IPS-15b (cell line): ENCODE measurements at regions not wholly inside any gene's neighbourhood (a gene's known extent, or its start where the extent isn't known, plus 50 kb on each side); places are given as distances from the start of the nearest gene placed in this dataset.

Source experiments
- H3K27me3 ChIP-seq: one replicate; pipeline ENCODE4 v1.6.1; 2013; ENCODE audit warnings: low read length; ENCODE audit not compliant: control insufficient read depth, insufficient read depth
- H3K36me3 ChIP-seq: one replicate; pipeline ENCODE4 v1.6.1; 2013; ENCODE audit warnings: low read length; ENCODE audit not compliant: control insufficient read depth, insufficient read depth
- H3K4me1 ChIP-seq: one replicate; pipeline ENCODE4 v1.6.1; 2013; ENCODE audit warnings: mild to moderate bottlenecking, low read length; ENCODE audit not compliant: control insufficient read depth, insufficient read depth
- H3K4me3 ChIP-seq: one replicate; pipeline ENCODE4 v1.5.1; 2013; ENCODE audit warnings: low read depth, low read length
- H3K9ac ChIP-seq: one replicate; pipeline ENCODE4 v1.6.1; 2013; ENCODE audit warnings: low read depth, mild to moderate bottlenecking, low read length
- H3K9me3 ChIP-seq: one replicate; pipeline ENCODE4 v1.6.1; 2013; ENCODE audit warnings: mild to moderate bottlenecking, low read length; ENCODE audit not compliant: control insufficient read depth, insufficient read depth

DNA sequence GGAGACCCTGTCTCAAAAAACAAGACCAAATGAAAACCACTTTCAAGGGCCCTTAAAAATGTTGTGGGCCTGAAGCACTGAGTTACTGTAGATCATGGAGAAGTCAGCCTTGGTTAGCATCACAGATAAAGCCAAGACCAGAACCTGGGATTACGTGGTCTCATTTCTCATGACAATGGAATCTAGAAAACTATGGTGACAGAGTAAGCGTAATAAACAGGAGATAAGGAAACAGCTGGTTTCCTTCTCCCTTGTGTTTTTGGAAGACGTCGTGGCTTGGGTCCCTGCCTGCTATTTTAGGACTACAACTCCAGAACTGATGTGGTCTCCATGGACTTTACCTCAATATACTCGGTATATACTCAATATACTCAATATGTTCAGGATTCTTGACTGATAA is 180.7 kb upstream of the ZFHX3 start:
- no peaks in the 10 kb centered on the region for H3K9me3 ChIP-seq
- H3K36me3 ChIP-seq = no peaks in the 10 kb centered on the region
- H3K4me3 ChIP-seq = no peak overlapping the region
- no peaks in the 10 kb centered on the region for H3K4me1 ChIP-seq
- H3K27me3 ChIP-seq = peaks cover 26% of the 10 kb centered on the region
- no peak overlapping the region for H3K9ac ChIP-seq

DNA sequence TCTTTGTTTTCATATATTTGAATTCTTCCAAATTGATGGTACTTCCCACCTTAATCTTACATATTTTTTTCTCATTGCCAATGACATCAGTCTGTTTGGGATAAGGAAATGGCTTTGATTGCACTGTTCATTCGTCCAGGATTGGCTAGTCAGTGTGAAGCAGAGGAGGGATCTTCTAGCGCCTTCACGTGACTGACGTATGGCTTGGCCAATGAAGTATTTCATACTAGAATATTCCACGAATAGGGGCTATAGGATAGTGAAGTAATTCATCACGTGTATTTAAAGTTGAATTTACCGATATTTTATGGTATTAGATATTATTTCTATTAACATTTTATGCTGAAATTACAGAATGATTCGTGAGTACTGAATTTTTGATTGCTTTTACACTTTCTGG is 178.7 kb upstream of the ZFHX3 start:
- Histone ChIP-seq H3K4me3 (no peak overlapping the region), H3K4me1 (no peaks in the 10 kb centered on the region), H3K36me3 (no peaks in the 10 kb centered on the region), H3K9ac (no peak overlapping the region), H3K27me3 (peaks cover 9% of the 10 kb centered on the region), H3K9me3 (no peaks in the 10 kb centered on the region)

DNA sequence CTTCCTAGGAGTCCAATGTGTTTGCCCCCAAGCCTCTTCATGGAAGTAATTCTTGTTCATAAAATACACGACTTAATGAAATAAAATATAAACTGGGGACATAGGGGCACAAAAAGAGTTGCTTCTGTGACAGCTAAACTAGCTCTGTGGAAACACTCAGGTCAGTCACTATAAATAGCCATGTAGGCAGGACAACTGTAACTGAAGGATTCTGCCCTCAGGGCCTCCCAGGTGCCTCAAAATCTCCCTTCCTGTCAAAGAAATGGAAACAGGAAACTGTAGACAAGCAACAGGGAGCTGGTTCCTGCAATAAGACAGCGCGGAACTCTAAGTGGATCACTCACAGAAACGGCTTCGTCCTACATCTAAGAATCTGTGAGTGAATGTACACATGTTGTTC is 178.1 kb upstream of the ZFHX3 start:
- Histone ChIP-seq H3K4me1 (no peaks in the 10 kb centered on the region), H3K4me3 (no peak overlapping the region), H3K36me3 (no peaks in the 10 kb centered on the region), H3K27me3 (peaks cover 2% of the 10 kb centered on the region), H3K9me3 (no peaks in the 10 kb centered on the region), H3K9ac (no peak overlapping the region)

DNA sequence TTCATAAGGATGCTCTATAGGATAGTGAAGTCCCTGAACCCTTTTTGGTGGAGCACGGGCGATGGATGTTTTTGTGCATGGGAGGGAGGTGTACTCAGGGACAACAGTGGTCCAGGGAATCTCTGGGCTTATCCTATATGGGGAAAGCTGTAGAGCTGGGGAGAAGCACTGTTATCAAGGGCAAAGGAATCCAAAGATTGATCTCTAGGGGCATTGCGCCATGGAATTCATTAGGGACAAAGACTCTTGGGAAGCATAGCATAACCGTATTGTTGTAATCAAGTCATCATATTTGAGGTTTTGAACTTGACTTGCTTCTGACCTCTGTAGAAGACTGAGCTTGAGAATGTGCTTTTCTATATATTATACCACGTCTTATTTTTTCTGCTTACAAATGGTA is 172.9 kb upstream of the ZFHX3 start:
- no peaks in the 10 kb centered on the region for H3K4me1 ChIP-seq
- H3K9me3 ChIP-seq = peaks cover 3% of the 10 kb centered on the region
- H3K4me3 ChIP-seq = no peak overlapping the region
- H3K9ac ChIP-seq = no peak overlapping the region
- H3K36me3 ChIP-seq = no peaks in the 10 kb centered on the region
- no peaks in the 10 kb centered on the region for H3K27me3 ChIP-seq

DNA sequence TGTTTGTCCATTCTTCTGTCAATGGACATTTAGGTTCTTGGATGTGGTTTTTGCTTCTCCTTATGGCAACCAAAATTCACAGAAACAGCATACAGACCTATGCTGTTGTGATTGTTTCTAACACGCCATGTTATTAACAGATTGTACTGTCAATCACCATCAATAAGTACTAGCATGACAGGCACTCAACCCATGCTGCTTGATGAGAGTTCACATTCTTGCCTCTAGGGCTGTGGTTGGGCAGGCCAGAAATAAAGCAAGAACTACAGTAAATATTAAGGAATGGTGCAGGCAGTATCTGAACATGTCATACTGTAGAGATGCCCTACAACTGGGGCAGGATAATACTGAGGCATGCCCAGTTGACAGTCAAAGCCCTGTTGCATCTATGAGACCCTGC is 171.2 kb upstream of the ZFHX3 start:
- Histone ChIP-seq H3K9me3 (peaks cover 6% of the 10 kb centered on the region), H3K27me3 (no peaks in the 10 kb centered on the region), H3K36me3 (no peaks in the 10 kb centered on the region), H3K4me3 (no peak overlapping the region), H3K4me1 (peaks cover 11% of the 10 kb centered on the region), H3K9ac (no peak overlapping the region)

DNA sequence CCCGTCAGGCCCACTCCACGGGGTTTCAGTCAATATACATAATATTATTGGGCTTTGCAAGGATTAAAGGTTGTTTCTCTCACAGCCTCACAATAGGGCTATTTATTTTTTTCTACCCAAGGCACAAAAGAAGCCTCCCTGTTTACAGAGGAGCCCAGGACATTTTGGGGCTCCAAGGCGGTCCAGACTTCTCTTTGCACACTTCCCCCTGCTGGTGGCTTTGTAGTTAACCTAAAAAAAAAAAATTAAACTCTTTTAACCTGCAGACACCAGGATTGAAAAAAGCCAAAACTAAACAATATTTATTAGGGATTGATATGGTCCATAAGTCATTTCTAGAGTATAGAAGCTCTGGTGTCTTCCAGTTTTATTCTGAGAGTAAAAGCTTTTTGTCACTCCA is 169.7 kb upstream of the ZFHX3 start:
- Histone ChIP-seq H3K9ac (no peak overlapping the region), H3K9me3 (peaks cover 6% of the 10 kb centered on the region), H3K27me3 (no peaks in the 10 kb centered on the region), H3K4me3 (no peak overlapping the region), H3K36me3 (no peaks in the 10 kb centered on the region), H3K4me1 (peaks cover 11% of the 10 kb centered on the region)

DNA sequence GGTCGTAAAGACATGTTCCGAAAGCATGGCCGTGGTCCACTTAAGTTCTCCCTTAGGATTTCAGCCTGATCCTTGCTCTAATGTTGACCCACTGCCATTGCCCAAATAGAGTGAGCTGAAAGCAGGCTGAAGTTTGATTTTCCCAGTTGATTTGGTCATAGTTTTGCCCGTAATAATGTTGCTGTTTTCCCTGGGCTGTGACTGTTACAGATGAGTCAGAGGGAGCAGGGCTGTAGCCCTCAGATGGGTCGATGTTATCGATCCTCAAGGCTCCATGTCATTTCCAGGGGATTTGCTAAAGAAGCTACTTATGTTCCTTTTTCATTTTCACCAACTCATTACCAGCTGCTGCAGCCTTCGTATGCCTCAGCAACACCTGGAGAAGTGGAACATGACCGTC is 169.0 kb upstream of the ZFHX3 start:
- Histone ChIP-seq H3K27me3 (no peaks in the 10 kb centered on the region), H3K9me3 (peaks cover 6% of the 10 kb centered on the region), H3K4me1 (peaks cover 11% of the 10 kb centered on the region), H3K4me3 (no peak overlapping the region), H3K36me3 (no peaks in the 10 kb centered on the region), H3K9ac (no peak overlapping the region)

DNA sequence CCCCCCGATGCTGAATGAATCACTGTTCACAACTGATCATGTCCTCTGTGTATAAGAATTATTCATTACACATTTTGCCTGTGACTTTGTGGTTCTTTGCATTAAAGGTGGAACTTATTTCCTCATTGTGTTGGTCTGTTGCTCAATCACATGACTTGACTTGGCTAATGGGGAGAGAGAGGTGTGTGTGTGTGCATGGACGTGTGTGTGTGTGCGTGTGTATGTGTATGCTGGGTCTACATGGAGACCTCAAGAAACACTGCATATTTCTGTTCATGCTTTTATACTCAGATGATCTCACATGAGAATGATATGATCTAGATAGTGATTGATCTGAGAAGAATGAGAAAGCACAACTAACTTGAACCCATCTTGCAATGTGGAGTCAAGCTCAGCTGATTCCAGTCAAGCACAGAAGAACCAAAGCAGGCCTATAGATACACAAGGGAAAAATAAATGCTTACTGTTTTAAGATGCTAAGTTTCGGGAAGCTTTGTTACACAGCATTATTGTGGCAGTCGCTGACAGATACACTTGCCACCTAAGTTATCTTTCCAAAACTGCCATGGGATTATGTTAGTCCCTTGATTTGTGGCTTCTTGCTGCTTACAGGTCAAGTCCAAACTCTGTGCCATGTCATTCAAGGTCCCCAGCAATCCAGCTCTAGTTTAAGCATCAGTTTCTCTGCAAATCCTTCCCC is 167.9 kb upstream of the ZFHX3 start:
- H3K4me3 ChIP-seq = no peak overlapping the region
- no peak overlapping the region for H3K9ac ChIP-seq
- peaks cover 6% of the 10 kb centered on the region for H3K9me3 ChIP-seq
- no peaks in the 10 kb centered on the region for H3K36me3 ChIP-seq
- H3K27me3 ChIP-seq = no peaks in the 10 kb centered on the region
- H3K4me1 ChIP-seq = peaks cover 11% of the 10 kb centered on the region

DNA sequence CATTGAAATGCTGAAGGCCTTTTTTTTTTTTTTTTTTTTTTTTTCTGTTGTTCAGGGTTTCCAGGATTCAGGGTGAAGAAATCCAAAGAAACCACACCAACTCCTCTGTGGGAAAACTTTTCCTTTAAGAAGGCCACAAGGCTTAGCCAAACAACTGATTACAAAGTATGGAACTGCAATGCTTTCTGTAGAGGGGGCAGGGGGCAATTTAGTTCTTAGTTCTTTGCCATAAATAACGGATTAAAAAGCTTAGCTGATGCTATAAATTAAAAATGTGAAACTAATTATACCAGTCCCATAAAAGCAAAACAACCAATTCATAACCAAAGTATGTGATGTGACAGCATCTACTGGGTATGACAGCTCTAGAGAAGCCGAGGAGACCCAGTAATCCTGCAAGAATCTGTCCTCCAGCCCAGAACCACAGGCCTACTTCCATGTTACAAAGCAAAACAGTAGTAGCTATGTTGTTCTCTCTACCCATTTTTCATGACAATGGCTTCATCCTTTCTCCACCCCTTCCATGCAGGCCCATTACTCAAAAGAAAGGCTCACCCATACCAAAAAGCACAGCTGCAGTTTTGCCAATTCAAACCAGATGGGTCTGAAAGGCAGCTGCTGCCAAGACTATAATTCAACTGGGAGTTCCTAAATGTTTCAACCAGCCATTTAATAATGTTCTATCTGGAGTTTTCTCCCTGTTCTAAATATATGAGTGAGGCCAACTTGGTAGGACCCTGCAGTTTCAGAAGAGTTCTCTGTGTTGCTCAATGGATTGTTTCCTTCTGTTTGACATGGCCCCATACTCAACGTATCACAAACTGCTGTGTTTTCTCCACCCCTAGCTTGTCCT is 167.1 kb upstream of the ZFHX3 start:
- Histone ChIP-seq H3K9me3 (peaks cover 6% of the 10 kb centered on the region), H3K4me1 (peaks cover 11% of the 10 kb centered on the region), H3K4me3 (no peak overlapping the region), H3K27me3 (no peaks in the 10 kb centered on the region), H3K36me3 (no peaks in the 10 kb centered on the region), H3K9ac (no peak overlapping the region)

DNA sequence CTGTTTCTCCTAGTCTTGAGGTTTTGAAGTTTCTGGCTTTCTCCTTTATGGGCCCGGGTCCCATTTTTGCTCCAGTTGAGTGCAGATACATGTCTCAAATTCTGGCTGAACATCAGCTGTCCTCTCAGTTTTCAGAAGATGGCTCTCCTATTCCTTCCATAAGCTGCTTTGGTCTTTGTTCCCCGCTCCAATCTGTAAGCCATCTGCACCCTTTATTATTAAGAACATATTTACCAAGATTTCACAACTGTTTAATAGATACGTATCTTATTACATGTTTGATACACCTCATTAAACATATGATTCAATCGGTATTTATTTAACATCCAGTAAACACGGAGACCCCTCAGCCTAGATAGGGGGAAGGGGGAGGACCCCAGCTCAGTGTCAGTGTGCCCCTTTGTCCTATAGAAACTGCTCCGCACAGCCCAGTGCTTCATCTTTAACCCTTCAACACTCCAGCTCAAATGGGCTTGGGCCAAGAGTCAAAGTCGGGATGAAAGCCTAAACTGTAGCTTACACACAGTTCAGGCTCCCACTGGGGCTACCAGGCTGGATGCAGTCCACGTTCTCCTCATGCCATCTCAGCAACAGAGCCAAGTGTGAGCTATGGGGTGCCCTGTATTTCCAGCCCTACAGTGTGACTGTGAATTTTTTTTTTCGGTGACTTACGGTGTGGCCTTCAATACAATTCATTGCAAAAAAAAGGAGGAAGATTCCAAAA is 166.0 kb upstream of the ZFHX3 start:
- peaks cover 6% of the 10 kb centered on the region for H3K9me3 ChIP-seq
- H3K36me3 ChIP-seq = no peaks in the 10 kb centered on the region
- H3K9ac ChIP-seq = no peak overlapping the region
- H3K4me3 ChIP-seq = no peak overlapping the region
- H3K4me1 ChIP-seq = peaks cover 11% of the 10 kb centered on the region
- no peaks in the 10 kb centered on the region for H3K27me3 ChIP-seq

DNA sequence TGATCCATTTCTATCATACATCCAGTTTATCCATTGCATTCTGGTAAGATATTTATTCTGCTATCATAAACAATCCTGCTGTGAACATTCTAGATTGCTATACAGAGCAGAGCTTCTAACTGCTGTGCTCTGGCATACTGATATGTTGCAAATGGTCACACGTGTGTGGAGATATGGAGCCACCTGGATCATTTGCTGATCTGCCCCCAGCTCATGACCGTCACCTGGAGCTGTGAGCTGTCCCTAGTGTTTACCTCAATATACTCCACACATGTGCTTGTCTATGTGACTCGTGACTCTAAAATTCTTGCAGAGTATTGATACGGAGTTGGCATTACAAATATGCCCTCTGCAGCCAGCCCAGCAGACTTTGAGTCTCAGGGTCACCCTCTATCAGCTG is 164.5 kb upstream of the ZFHX3 start:
- no peaks in the 10 kb centered on the region for H3K36me3 ChIP-seq
- no peak overlapping the region for H3K4me3 ChIP-seq
- no peaks in the 10 kb centered on the region for H3K27me3 ChIP-seq
- H3K9me3 ChIP-seq = peaks cover 6% of the 10 kb centered on the region
- peaks cover 11% of the 10 kb centered on the region for H3K4me1 ChIP-seq
- H3K9ac ChIP-seq = no peak overlapping the region
